K562 (cell line): ENCODE measurements at regions not wholly inside any gene's neighbourhood (a gene's known extent, or its start where the extent isn't known, plus 50 kb on each side); places are given as distances from the start of the nearest gene placed in this dataset.

Experiments
- ETV5 ChIP-seq: sonication (generic); formaldehyde crosslinking; IDR thresholded peaks from 2 replicates; pipeline ENCODE4 v1.4.0; 2020; ENCODE audit warnings: low read depth, mild to moderate bottlenecking, missing genetic modification reagents
- EWSR1 ChIP-seq: fragments of 450-650 bp; IDR thresholded peaks from 2 replicates; pipeline ENCODE4 v1.6.1; 2018; ENCODE audit warnings: borderline replicate concordance, mild to moderate bottlenecking, low read depth, moderate library complexity; ENCODE audit not compliant: partially characterized antibody
- HNRNPL ChIP-seq: fragments of 200-400 bp; formaldehyde crosslinking; IDR thresholded peaks from 2 replicates; pipeline ENCODE4 v1.6.1; 2017; ENCODE audit warnings: low read depth, mild to moderate bottlenecking, low read length
- PHF21A ChIP-seq: fragments of 450-650 bp; IDR thresholded peaks from 2 replicates; pipeline ENCODE4 v1.6.1; 2017; ENCODE audit warnings: low read depth, borderline replicate concordance
- TF ChIP-seq, protein P1 (sequence below), 2 experiments: fragments of 450-650 bp in 1 of 2; sonication (generic) in 1 of 2; formaldehyde crosslinking in 1 of 2; IDR thresholded peaks; 2 replicates each; pipeline versions ENCODE4 v1.7.1 to v1.9.0; 2016 to 2022; ENCODE audit warnings: inconsistent platforms in 1 of 2, mild to moderate bottlenecking in 1 of 2, missing genetic modification reagents in 1 of 2
- TF ChIP-seq, protein P2 (sequence below), 2 experiments: fragments of 450-650 bp; IDR thresholded peaks; 2 replicates each; pipeline ENCODE4 v1.6.1; 2016; ENCODE audit warnings: mild to moderate bottlenecking in 2 of 2, borderline replicate concordance in 1 of 2, low read depth in 1 of 2, moderate library complexity in 1 of 2

DNA sequence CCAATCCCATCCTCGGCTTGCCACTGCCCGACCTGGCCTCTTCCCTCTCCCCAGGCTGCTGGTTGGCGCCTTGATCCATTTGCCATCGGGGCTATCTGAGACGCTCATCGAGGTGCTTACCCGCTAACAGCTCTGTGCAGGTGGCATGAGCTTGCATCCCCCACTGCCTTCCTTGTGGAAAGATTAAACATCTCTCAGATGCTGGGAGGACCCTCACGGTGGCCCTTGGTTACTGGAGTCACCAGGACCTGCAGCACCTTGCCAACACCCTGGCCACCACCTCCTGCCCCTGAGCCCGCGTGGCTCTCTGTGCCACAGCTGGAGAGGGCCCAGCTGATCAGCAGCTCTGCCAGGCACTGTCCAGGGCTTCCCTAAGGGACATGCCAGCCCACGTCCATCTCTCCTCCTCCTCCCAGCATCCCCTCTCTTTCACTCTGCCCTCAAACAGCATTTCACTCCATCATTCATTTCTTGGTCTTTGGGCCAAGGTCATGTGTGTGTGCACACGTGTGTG is 249.6 kb downstream of the RBFOX3 start (continued):
- TF ChIP-seq, protein P1, sequence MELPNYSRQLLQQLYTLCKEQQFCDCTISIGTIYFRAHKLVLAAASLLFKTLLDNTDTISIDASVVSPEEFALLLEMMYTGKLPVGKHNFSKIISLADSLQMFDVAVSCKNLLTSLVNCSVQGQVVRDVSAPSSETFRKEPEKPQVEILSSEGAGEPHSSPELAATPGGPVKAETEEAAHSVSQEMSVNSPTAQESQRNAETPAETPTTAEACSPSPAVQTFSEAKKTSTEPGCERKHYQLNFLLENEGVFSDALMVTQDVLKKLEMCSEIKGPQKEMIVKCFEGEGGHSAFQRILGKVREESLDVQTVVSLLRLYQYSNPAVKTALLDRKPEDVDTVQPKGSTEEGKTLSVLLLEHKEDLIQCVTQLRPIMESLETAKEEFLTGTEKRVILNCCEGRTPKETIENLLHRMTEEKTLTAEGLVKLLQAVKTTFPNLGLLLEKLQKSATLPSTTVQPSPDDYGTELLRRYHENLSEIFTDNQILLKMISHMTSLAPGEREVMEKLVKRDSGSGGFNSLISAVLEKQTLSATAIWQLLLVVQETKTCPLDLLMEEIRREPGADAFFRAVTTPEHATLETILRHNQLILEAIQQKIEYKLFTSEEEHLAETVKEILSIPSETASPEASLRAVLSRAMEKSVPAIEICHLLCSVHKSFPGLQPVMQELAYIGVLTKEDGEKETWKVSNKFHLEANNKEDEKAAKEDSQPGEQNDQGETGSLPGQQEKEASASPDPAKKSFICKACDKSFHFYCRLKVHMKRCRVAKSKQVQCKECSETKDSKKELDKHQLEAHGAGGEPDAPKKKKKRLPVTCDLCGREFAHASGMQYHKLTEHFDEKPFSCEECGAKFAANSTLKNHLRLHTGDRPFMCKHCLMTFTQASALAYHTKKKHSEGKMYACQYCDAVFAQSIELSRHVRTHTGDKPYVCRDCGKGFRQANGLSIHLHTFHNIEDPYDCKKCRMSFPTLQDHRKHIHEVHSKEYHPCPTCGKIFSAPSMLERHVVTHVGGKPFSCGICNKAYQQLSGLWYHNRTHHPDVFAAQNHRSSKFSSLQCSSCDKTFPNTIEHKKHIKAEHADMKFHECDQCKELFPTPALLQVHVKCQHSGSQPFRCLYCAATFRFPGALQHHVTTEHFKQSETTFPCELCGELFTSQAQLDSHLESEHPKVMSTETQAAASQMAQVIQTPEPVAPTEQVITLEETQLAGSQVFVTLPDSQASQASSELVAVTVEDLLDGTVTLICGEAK (IDR thresholded peaks at IDR 0.05) = no peak
- TF ChIP-seq, protein P1 (CRISPR knock-in tag; IDR thresholded peaks at IDR 0.05) = no peak
- TF ChIP-seq PHF21A = no peak
- TF ChIP-seq HNRNPL = no peak
- no peak for TF ChIP-seq EWSR1
- TF ChIP-seq, protein P2, sequence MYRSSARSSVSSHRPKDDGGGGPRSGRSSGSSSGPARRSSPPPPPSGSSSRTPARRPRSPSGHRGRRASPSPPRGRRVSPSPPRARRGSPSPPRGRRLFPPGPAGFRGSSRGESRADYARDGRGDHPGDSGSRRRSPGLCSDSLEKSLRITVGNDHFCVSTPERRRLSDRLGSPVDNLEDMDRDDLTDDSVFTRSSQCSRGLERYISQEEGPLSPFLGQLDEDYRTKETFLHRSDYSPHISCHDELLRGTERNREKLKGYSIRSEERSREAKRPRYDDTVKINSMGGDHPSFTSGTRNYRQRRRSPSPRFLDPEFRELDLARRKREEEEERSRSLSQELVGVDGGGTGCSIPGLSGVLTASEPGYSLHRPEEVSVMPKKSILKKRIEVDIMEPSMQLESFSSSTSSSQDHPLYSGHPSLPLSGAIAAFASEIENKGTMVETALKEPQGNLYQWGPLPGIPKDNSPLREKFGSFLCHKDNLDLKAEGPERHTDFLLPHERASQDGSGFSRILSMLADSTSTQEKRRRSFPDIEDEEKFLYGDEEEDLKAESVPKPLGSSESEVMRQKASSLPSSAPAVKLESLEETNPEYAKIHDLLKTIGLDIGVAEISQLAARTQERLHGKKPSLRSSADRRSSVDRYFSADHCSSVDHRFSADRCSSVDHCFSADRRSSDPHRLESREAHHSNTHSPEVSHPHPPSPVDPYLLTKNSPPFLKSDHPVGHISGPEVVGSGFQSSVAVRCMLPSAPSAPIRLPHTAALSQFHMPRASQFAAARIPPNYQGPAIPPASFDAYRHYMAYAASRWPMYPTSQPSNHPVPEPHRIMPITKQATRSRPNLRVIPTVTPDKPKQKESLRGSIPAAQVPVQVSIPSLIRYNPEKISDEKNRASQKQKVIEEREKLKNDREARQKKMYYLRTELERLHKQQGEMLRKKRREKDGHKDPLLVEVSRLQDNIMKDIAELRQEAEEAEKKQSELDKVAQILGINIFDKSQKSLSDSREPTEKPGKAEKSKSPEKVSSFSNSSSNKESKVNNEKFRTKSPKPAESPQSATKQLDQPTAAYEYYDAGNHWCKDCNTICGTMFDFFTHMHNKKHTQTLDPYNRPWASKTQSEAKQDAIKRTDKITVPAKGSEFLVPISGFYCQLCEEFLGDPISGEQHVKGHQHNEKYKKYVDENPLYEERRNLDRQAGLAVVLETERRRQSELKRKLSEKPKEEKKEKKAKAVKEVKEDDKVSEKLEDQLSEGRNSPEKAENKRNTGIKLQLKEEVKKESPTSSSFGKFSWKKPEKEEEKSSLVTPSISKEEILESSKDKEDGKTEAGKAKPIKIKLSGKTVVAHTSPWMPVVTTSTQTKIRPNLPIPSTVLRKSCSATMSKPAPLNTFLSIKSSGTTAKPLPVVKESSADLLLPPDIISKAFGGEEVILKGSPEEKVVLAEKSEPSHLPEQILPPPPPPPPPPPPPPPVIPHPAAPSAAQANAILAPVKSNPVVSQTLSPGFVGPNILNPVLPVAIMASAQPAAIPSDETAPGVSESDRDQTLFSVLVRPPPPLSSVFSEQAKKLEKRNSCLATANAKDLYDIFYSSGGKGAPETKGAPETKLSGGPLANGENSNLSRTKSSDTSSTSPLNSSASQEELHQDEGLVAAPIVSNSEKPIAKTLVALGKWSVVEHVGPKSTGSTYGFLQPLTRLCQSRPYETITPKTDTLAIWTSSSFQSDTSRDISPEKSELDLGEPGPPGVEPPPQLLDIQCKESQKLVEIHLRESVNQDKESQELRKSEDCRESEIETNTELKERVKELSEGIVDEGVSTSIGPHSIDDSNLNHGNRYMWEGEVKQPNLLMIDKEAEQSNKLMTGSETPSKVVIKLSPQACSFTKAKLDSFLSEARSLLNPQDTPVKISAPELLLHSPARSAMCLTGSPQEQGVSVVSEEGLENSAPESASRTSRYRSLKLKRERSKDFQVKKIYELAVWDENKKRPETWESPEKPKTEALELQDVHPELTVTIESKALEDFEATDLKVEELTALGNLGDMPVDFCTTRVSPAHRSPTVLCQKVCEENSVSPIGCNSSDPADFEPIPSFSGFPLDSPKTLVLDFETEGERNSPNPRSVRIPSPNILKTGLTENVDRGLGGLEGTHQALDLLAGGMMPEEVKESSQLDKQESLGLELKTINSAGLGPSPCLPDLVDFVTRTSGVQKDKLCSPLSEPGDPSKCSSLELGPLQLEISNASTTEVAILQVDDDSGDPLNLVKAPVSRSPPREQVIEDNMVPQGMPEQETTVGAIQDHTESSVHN (IDR thresholded peaks at IDR 0.05; ENCODE audit: borderline replicate concordance in 1 of 2, low read depth in 1 of 2) = no peak
- TF ChIP-seq ETV5 = no peak
- TF ChIP-seq, all 486 proteins: peak for 0
